ENCODE measurements at regions not wholly inside any gene's neighbourhood (a gene's known extent, or its start where the extent isn't known, plus 50 kb on each side); places are given as distances from the start of the nearest gene placed in this dataset.
A peak's percentile ranks its signal among the peaks of the same experiment; 100 is the strongest.

DNA sequence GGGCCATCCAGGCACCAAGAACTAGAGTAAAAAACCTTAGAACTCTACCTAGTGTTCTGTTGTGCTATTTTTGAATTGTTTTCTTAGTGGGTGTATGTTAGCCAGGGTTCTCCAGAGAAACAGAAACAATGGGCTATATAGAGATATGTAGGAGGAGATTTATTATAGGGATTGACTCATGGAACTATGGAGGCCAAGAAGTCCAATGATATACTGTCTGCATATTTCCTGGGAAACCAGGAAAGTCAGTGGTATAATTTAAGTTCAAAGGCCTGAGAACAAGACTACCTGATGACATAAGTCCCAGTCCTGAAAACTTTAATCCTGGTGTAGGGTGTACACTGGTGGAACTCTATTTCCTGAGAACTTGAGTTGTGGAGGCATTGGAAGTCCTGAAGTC, 108.7 kb upstream of the ACVR1 start (continued):
- TF ChIP-seq ZSCAN20 (CRISPR knock-in tag; IDR thresholded peaks at IDR 0.05) (no peak), HOXB13 (CRISPR knock-in tag; IDR thresholded peaks at IDR 0.05; ENCODE audit: low read depth) (no peak), ZFP36 (IDR thresholded peaks at IDR 0.05; ENCODE audit: borderline replicate concordance, partially characterized antibody) (no peak), TFCP2L1 (CRISPR knock-in tag; IDR thresholded peaks at IDR 0.05) (no peak)
- TF ChIP-seq, protein P1, sequence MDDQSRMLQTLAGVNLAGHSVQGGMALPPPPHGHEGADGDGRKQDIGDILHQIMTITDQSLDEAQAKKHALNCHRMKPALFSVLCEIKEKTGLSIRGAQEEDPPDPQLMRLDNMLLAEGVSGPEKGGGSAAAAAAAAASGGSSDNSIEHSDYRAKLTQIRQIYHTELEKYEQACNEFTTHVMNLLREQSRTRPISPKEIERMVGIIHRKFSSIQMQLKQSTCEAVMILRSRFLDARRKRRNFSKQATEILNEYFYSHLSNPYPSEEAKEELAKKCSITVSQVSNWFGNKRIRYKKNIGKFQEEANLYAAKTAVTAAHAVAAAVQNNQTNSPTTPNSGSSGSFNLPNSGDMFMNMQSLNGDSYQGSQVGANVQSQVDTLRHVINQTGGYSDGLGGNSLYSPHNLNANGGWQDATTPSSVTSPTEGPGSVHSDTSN (IDR thresholded peaks at IDR 0.05), result no peak
- TF ChIP-seq, protein P2, sequence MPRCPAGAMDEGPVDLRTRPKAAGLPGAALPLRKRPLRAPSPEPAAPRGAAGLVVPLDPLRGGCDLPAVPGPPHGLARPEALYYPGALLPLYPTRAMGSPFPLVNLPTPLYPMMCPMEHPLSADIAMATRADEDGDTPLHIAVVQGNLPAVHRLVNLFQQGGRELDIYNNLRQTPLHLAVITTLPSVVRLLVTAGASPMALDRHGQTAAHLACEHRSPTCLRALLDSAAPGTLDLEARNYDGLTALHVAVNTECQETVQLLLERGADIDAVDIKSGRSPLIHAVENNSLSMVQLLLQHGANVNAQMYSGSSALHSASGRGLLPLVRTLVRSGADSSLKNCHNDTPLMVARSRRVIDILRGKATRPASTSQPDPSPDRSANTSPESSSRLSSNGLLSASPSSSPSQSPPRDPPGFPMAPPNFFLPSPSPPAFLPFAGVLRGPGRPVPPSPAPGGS (IDR thresholded peaks at IDR 0.05), result no peak
- TF ChIP-seq, protein P3, sequence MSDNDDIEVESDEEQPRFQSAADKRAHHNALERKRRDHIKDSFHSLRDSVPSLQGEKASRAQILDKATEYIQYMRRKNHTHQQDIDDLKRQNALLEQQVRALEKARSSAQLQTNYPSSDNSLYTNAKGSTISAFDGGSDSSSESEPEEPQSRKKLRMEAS (IDR thresholded peaks at IDR 0.05), result no peak

DNA sequence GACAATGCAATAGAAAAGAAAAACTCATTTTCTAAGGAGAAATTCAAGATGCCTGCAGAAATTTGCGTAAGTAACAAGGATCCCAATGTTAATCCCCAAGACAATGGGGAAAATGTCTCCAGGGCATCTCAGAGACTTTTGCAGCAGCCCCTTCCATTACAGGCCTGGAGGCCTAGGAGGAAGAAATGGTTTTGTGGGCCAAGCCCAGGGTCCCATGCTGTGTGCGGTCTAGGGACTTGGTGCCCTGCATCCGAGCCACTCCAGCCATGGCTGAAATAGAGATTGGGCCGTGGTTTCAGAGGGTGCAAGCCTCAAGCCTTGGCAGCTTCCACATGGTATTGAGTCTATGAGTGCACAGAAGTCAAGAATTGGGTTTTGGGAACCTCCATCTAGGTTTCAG, 103.9 kb upstream of the ACVR1 start:
- Histone ChIP-seq H3K4me1 (no peaks in the 10 kb centered on the region), H3K27ac (no peak overlapping the region), H3K4me3 (no peak overlapping the region), H3K4me2 (no peak overlapping the region), H3K9me3 (peaks cover 11% of the 10 kb centered on the region; the same call in 1 of the 3 replicates)
- no peak for FAIRE-seq
- no peak for ATAC-seq
- ChIA-PET CTCF (no interaction called here), POLR2A (no interaction called here)
- 31% methylated on average over 4 of the region's 4 CpGs for WGBS (ENCODE audit: missing lambda C conversion rate)
- DNase-seq (ENCODE audit: low read depth in 1 of 2, low spot score in 1 of 2), result no peak
- TF ChIP-seq RCOR1 (IDR thresholded peaks at IDR 0.05; ENCODE audit: low read depth, low read length) (no peak), ZFP36 (IDR thresholded peaks at IDR 0.05; ENCODE audit: borderline replicate concordance, partially characterized antibody) (peak; percentile 59)

DNA sequence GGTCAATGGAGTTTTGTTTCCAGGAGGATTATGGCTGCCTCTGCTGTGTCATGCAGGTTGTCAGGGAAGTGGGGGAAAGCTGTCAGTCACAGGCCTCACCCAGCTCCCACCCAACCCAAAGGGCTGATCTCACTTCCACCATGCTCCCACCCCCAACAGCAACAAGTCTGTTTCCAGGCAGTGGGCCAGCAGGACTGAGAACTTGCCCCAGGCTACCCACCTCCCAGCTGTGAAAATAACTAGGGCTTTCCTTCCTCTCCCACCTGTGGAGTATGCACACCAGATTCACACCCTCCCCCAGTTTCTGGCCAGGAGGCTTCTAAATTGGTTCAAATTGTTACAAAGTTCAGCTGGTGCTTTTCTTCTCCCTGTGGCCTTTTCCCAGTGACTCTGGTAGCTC, 95.6 kb upstream of the ACVR1 start:
- CTCF ChIA-PET, result interaction anchor here (1.3 kb wide), 1 partner anchor 63 kb away, joined by 4 read pairs; no protein-coding TSS in a partner anchor
- FAIRE-seq (no peak), ATAC-seq (no peak), DNase-seq (ENCODE audit: low read depth in 1 of 2, low spot score in 1 of 2) (peak in 1 of 2 experiments; percentile 4)
- Histone ChIP-seq H3K27ac (no peak overlapping the region), H3K4me3 (no peak overlapping the region), H3K9me3 (no peaks in the 10 kb centered on the region), H3K4me2 (no peak overlapping the region), H3K4me1 (no peaks in the 10 kb centered on the region)
- no peak for TF ChIP-seq BHLHE40 (IDR thresholded peaks at IDR 0.05; ENCODE audit: low read depth, low read length)
- TF ChIP-seq CBX8 (IDR thresholded peaks at IDR 0.05), result no peak
- TF ChIP-seq EHMT2 (IDR thresholded peaks at IDR 0.05; ENCODE audit: low read depth), result no peak
- no peak for TF ChIP-seq RAD21 (conservative IDR thresholded peaks at IDR 0.05 in 1 of 2, IDR thresholded peaks at IDR 0.05 in 1 of 2)
- no peak for TF ChIP-seq POLR2A (IDR thresholded peaks at IDR 0.05; ENCODE audit: low read length)
- TF ChIP-seq JUN (IDR thresholded peaks at IDR 0.05), result no peak
- TF ChIP-seq, protein P4, sequence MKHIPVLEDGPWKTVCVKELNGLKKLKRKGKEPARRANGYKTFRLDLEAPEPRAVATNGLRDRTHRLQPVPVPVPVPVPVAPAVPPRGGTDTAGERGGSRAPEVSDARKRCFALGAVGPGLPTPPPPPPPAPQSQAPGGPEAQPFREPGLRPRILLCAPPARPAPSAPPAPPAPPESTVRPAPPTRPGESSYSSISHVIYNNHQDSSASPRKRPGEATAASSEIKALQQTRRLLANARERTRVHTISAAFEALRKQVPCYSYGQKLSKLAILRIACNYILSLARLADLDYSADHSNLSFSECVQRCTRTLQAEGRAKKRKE (CRISPR knock-in tag; IDR thresholded peaks at IDR 0.05; ENCODE audit: low read depth), result no peak
- no peak for TF ChIP-seq ZC3H11A (IDR thresholded peaks at IDR 0.05)
- TF ChIP-seq RNF2 (IDR thresholded peaks at IDR 0.05; ENCODE audit: borderline replicate concordance, low read depth), result no peak
- no peak for TF ChIP-seq ZNF302 (CRISPR knock-in tag; IDR thresholded peaks at IDR 0.05)
- no peak for TF ChIP-seq HOXB13 (CRISPR knock-in tag; IDR thresholded peaks at IDR 0.05; ENCODE audit: low read depth)
- TF ChIP-seq, protein P1 (IDR thresholded peaks at IDR 0.05), result no peak
- no peak for TF ChIP-seq NPAS2 (CRISPR knock-in tag; IDR thresholded peaks at IDR 0.05; ENCODE audit: borderline replicate concordance)
- TF ChIP-seq KDM5A (IDR thresholded peaks at IDR 0.05), result no peak
- POLR2A ChIA-PET, result no interaction called here
